IMR-90 (cell line): ENCODE measurements at regions not wholly inside any gene's neighbourhood (a gene's known extent, or its start where the extent isn't known, plus 50 kb on each side); places are given as distances from the start of the nearest gene placed in this dataset.

ENCODE experiments used
- ATAC-seq: fragments of 200-7000 bp; cut with Tn5 transposase; 2 replicates; pipeline ENCODE4 v1.9.1; 2020; ENCODE audit warnings: low read depth, mild to moderate bottlenecking, moderate library complexity
- BruUV-seq: library from RNA; stranded (reverse); fragments of 400-500 nt; replicated peaks from 2 replicates; lab custom pipeline; 2021; lab: Mats Ljungman, UMichigan
- CTCF ChIA-PET: fragments of 300-600 bp; formaldehyde crosslinking; extraction: SDS; loops from one replicate; lab custom pipeline; 2021; ENCODE audit warnings: antibody characterized with exemption; lab: Yijun Ruan, JAX
- POLR2A ChIA-PET: fragments of 300-600 bp; sonication (Branson Sonifier 250); formaldehyde crosslinking; loops from one replicate; lab custom pipeline; 2022; ENCODE audit warnings: antibody characterized with exemption; ENCODE audit not compliant: unreplicated experiment; lab: Charles Lee
- DNase-seq: peaks from one replicate; pipeline ENCODE4 v3.0.0; 2013
- H2AFZ ChIP-seq: replicated peaks from 2 replicates; pipeline ENCODE3; 2013; ENCODE audit warnings: low read length, mild to moderate bottlenecking; ENCODE audit not compliant: poor library complexity
- H2AK5ac ChIP-seq: 2 replicates; pipeline ENCODE4 v1.6.1; 2013; ENCODE audit warnings: low read depth, low read length, inconsistent platforms
- H2AK9ac ChIP-seq: replicated peaks from 2 replicates; pipeline ENCODE3; 2013; ENCODE audit warnings: mild to moderate bottlenecking, low read depth, low read length, moderate library complexity; ENCODE audit not compliant: poor library complexity
- H2BK120ac ChIP-seq: 2 replicates; pipeline ENCODE4 v1.6.1; 2013; ENCODE audit warnings: low read depth, low read length, inconsistent platforms
- H2BK15ac ChIP-seq: 3 replicates; pipeline ENCODE4 v1.6.1; 2013; ENCODE audit warnings: low read depth, low read length, inconsistent platforms
- H2BK20ac ChIP-seq: 2 replicates; pipeline ENCODE4 v1.6.1; 2013; ENCODE audit warnings: low read depth, mild to moderate bottlenecking, inconsistent platforms, low read length, moderate library complexity
- H2BK5ac ChIP-seq: 2 replicates; pipeline ENCODE4 v1.6.1; 2013; ENCODE audit warnings: mild to moderate bottlenecking, low read depth, low read length, inconsistent platforms; ENCODE audit not compliant: poor library complexity, severe bottlenecking
- H3K14ac ChIP-seq: replicated peaks from 2 replicates; pipeline ENCODE4 v1.6.1; 2013; ENCODE audit warnings: low read depth, low read length, inconsistent platforms
- H3K18ac ChIP-seq: 2 replicates; pipeline ENCODE4 v1.6.1; 2013; ENCODE audit warnings: low read depth, low read length, control low read depth
- H3K23ac ChIP-seq: 2 replicates; pipeline ENCODE4 v1.6.1; 2013; ENCODE audit warnings: low read depth, low read length, inconsistent platforms
- H3K27ac ChIP-seq: 2 replicates; pipeline ENCODE4 v1.5.1; 2013; ENCODE audit warnings: mild to moderate bottlenecking, control low read depth, low read length; ENCODE audit not compliant: insufficient read depth
- H3K27me3 ChIP-seq: 2 replicates; pipeline ENCODE4 v1.6.1; 2013; ENCODE audit warnings: low read length; ENCODE audit not compliant: control insufficient read depth, insufficient read depth
- H3K36me3 ChIP-seq: 2 replicates; pipeline ENCODE4 v1.6.1; 2013; ENCODE audit warnings: low read length, mixed read lengths; ENCODE audit not compliant: control insufficient read depth, insufficient read depth
- H3K4ac ChIP-seq: 2 replicates; pipeline ENCODE4 v1.6.1; 2013; ENCODE audit warnings: low read depth, low read length, inconsistent platforms
- H3K4me1 ChIP-seq: 2 replicates; pipeline ENCODE4 v1.6.1; 2013; ENCODE audit warnings: low read length, mixed read lengths; ENCODE audit not compliant: control insufficient read depth, insufficient read depth
- H3K4me2 ChIP-seq: 2 replicates; pipeline ENCODE4 v1.6.1; 2013; ENCODE audit warnings: low read depth, mild to moderate bottlenecking, control low read depth, low read length, moderate library complexity
- H3K4me3 ChIP-seq: 2 replicates; pipeline ENCODE4 v1.5.1; 2013; ENCODE audit warnings: low read depth, mild to moderate bottlenecking, control low read depth, low read length, moderate library complexity; ENCODE audit not compliant: insufficient read depth
- H3K56ac ChIP-seq: 2 replicates; pipeline ENCODE4 v1.6.1; 2013; ENCODE audit warnings: low read length, inconsistent platforms; ENCODE audit not compliant: insufficient read depth; ENCODE audit errors: extremely low read depth
- H3K79me1 ChIP-seq, 2 experiments: 2 replicates each; pipeline ENCODE4 v1.6.1; 2013; ENCODE audit warnings: low read length in 2 of 2, inconsistent platforms in 1 of 2, low read depth in 1 of 2
- H3K9ac ChIP-seq: 2 replicates; pipeline ENCODE4 v1.6.1; 2013; ENCODE audit warnings: low read depth, low read length, control low read depth
- H3K9me1 ChIP-seq: 2 replicates; pipeline ENCODE4 v1.6.1; 2013; ENCODE audit warnings: low read length, inconsistent platforms; ENCODE audit not compliant: insufficient read depth
- H3K9me3 ChIP-seq: 2 replicates; pipeline ENCODE4 v1.6.1; 2013; ENCODE audit warnings: low read length; ENCODE audit not compliant: control insufficient read depth, insufficient read depth
- H4K20me1 ChIP-seq: 2 replicates; pipeline ENCODE4 v1.6.1; 2013; ENCODE audit warnings: low read length, inconsistent platforms; ENCODE audit not compliant: insufficient read depth
- H4K5ac ChIP-seq: 2 replicates; pipeline ENCODE4 v1.6.1; 2013; ENCODE audit warnings: mild to moderate bottlenecking, low read depth, low read length, control low read depth
- H4K8ac ChIP-seq, 2 experiments: 2 replicates each; pipeline ENCODE4 v1.6.1; 2013; ENCODE audit warnings: low read depth in 2 of 2, low read length in 2 of 2, control low read depth in 1 of 2, inconsistent platforms in 1 of 2
- H4K91ac ChIP-seq: 2 replicates; pipeline ENCODE4 v1.6.1; 2013; ENCODE audit warnings: low read depth, low read length, inconsistent platforms; ENCODE audit not compliant: insufficient read depth
- CHD1 ChIP-seq: IDR thresholded peaks from 2 replicates; pipeline ENCODE4 v1.6.1; 2012; ENCODE audit warnings: low read depth, low read length, improper control_type of control experiment
- WGBS, 2 experiments: methylation state at CpG; one replicate each; pipeline versions ENCODE4 v1.1.5 to v1.1.7; 2013; ENCODE audit warnings: missing lambda C conversion rate in 2 of 2; ENCODE audit not compliant: insufficient read length in 1 of 2; ENCODE audit errors: extremely low coverage in 2 of 2; 5-methylcytosine and 5-hydroxymethylcytosine counted together
- dilution Hi-C: fragments of 300-500 bp; cut with HindIII; formaldehyde crosslinking; loops from one replicate; pipeline ENCODE4 v1.14.3; 2018; ENCODE audit warnings: low sequenced_read_pairs; ENCODE audit not compliant: unreplicated experiment
- in situ Hi-C: fragments of 300-500 bp; cut with MboI; formaldehyde crosslinking; loops from 3 replicates; pipeline ENCODE4 v1.14.3; 2019; ENCODE audit warnings: low sequenced_read_pairs, inconsistent platforms, mixed read lengths
- intact Hi-C: fragments of 100-400 bp; cut with micrococcal nuclease; formaldehyde crosslinking; loops from 2 replicates; pipeline ENCODE4 v1.10.0; 2022

DNA sequence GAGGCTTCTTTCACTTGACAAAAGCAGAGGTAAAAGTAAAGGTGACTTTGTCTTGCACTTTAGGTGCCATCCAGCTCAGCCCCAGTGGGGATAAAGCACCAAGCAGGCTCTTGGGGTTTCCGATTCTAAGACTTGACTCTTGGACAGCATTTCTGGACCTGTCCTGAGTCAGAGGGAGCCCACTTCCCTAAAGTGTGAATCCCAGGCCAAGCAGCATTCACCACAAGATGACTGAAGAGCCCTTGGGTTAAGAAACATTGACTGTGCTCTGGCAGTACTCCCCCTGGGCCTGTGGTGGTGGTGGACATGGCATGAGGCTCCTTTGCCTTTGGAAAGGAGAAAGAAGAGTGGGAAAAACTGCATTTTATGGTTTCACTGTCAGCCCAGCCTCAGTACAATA lies 638.0 kb upstream of the VRK2 start:
- no peak overlapping the region for H3K9ac ChIP-seq
- H2BK20ac ChIP-seq: no peak overlapping the region
- WGBS, 2 experiments: no CpG with 5 or more reads among the region's 1 CpG
- no peak overlapping the region for H3K4me3 ChIP-seq
- no peaks in the 10 kb centered on the region for H3K4me1 ChIP-seq
- H2AK5ac ChIP-seq: no peak overlapping the region
- in situ Hi-C loops: no loop called here
- H3K27me3 ChIP-seq: no peaks in the 10 kb centered on the region
- no peak overlapping the region for H3K4me2 ChIP-seq
- H4K5ac ChIP-seq: no peak overlapping the region
- H3K9me1 ChIP-seq: no peaks in the 10 kb centered on the region
- no peak overlapping the region for H3K4ac ChIP-seq
- no peak overlapping the region for H3K23ac ChIP-seq
- TF ChIP-seq CHD1: no peak
- ChIA-PET POLR2A (no interaction called here), CTCF (no interaction called here)
- no peak overlapping the region for H2BK5ac ChIP-seq
- H2AK9ac ChIP-seq: no peak overlapping the region
- no peak overlapping the region for H3K27ac ChIP-seq
- H3K9me3 ChIP-seq: peaks cover 16% of the 10 kb centered on the region; the same call in 1 of the 2 replicates
- intact Hi-C loops: no loop called here
- H3K79me1 ChIP-seq: no peaks in the 10 kb centered on the region
- no peak overlapping the region for H4K8ac ChIP-seq
- no peak overlapping the region for H2AFZ ChIP-seq
- no peak overlapping the region for H3K14ac ChIP-seq
- no peak overlapping the region for H2BK120ac ChIP-seq
- no peak overlapping the region for H3K56ac ChIP-seq
- no peaks in the 10 kb centered on the region for H3K36me3 ChIP-seq
- no peak overlapping the region for H4K91ac ChIP-seq
- H3K18ac ChIP-seq: no peak overlapping the region
- ATAC-seq: no peak
- no peak overlapping the region for H2BK15ac ChIP-seq
- dilution Hi-C loops: no loop called here
- no peak for DNase-seq
- BruUV-seq: no TSS peak
- H4K20me1 ChIP-seq: no peaks in the 10 kb centered on the region
